ENCODE measurements at regions not wholly inside any gene's neighbourhood (a gene's known extent, or its start where the extent isn't known, plus 50 kb on each side); places are given as distances from the start of the nearest gene placed in this dataset.
"Not testable (repeated sequence)": the region's sequence is repeated elsewhere in the genome, so short reads cannot be mapped to it uniquely, and the experiment has no call there.

GRCh38 chr20:5687884-5688283 lies 62.3 kb upstream of the SHLD1 start:
- no TSS peak for BruUV-seq (replicated peaks)
- H3K4me1 Mint-ChIP-seq (ENCODE audit: low read depth, unreplicated experiment) = no peaks in the 10 kb centered on the region
- H3K9me3 Mint-ChIP-seq (ENCODE audit: low read depth, unreplicated experiment) = no peaks in the 10 kb centered on the region

DNA sequence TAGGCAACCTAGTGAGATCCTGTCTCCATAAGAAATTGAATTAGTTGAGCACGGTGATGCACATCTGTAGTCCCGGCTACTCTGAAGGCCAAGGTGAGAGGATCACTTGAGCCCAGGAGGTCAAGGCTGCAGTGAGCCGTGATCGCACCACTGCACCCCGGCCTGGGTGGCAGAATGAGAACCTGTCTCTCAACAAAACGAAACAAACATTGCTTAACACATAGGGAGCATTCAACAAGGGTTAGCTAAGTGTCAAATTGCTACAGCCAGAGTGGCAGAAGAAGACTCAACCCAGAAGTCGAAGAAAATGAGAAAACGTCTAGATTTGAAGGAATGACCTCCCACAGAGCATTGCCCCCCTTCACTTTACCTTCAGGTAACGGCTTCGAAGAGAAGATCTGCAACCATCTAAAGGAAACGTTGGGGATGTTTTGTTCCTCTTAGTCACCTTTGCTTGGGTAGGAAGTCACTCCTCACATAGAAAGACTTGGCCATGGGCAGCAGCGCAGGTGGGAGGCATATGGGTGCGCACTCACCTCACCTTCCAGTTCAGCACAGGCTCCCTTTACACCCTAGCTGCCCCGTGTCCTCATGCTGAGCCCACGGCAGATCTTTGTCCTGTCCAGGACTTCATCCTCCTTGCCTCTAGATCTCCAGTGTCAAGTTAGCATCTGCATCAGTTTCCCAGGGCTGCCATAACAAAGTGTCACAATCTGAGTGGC lies 63.7 kb upstream of the SHLD1 start:
- no peak overlapping the region for H3K4me3 Mint-ChIP-seq (ENCODE audit: low read depth, unreplicated experiment)
- CTCF ChIA-PET = interaction anchor here (0.6 kb wide), 1 partner anchor 39 kb away, joined by 3 read pairs; no protein-coding TSS in a partner anchor
- no peaks in the 10 kb centered on the region for H3K4me1 Mint-ChIP-seq (ENCODE audit: low read depth, unreplicated experiment)
- H3K9me3 Mint-ChIP-seq (ENCODE audit: low read depth, unreplicated experiment) = no peaks in the 10 kb centered on the region
- intact Hi-C loops (cut with micrococcal nuclease; ENCODE audit: unreplicated experiment) = no loop called here
- H3K36me3 Mint-ChIP-seq (ENCODE audit: insufficient read depth, unreplicated experiment) = no peaks in the 10 kb centered on the region
- BruUV-seq (replicated peaks) = no TSS peak
- no peak for TF ChIP-seq CTCF (IDR thresholded peaks at IDR 0.05; ENCODE audit: unreplicated experiment)
- DNase-seq = no peak
- no peak overlapping the region for H3K27ac Mint-ChIP-seq (ENCODE audit: unreplicated experiment)
- H3K27me3 Mint-ChIP-seq (ENCODE audit: unreplicated experiment) = no peaks in the 10 kb centered on the region

More at GRCh38 chr20:5687884-5688283, 62.3 kb upstream of the SHLD1 start:
- H3K27me3 Mint-ChIP-seq (ENCODE audit: unreplicated experiment) = no peaks in the 10 kb centered on the region
- intact Hi-C loops (cut with micrococcal nuclease; ENCODE audit: unreplicated experiment) = no loop called here
- no peak overlapping the region for H3K27ac Mint-ChIP-seq (ENCODE audit: unreplicated experiment)
- CTCF ChIA-PET = no interaction called here
- TF ChIP-seq CTCF (IDR thresholded peaks at IDR 0.05; ENCODE audit: unreplicated experiment) = no peak
- H3K36me3 Mint-ChIP-seq (ENCODE audit: insufficient read depth, unreplicated experiment) = no peaks in the 10 kb centered on the region
- no peak overlapping the region for H3K4me3 Mint-ChIP-seq (ENCODE audit: low read depth, unreplicated experiment)
- no peak for DNase-seq

- CTCF ChIA-PET = not testable (repeated sequence)
Measured at GRCh38 chr20:5682556-5682955, 67.6 kb upstream of the SHLD1 start.

GRCh38 chr20:5680192-5680591 lies 69.4 kb upstream of the GPCPD1 start:
- no TSS peak for BruUV-seq (replicated peaks)
- Mint-ChIP-seq H3K4me1 (ENCODE audit: low read depth, unreplicated experiment) (no peaks in the 10 kb centered on the region), H3K27ac (ENCODE audit: unreplicated experiment) (peak overlapping the region; percentile 54), H3K27me3 (ENCODE audit: unreplicated experiment) (no peaks in the 10 kb centered on the region), H3K9me3 (ENCODE audit: low read depth, unreplicated experiment) (no peaks in the 10 kb centered on the region), H3K4me3 (ENCODE audit: low read depth, unreplicated experiment) (no peak overlapping the region), H3K36me3 (ENCODE audit: insufficient read depth, unreplicated experiment) (no peaks in the 10 kb centered on the region)
- TF ChIP-seq CTCF (IDR thresholded peaks at IDR 0.05; ENCODE audit: unreplicated experiment) = no peak
- CTCF ChIA-PET = interaction anchor here (0.7 kb wide), 2 partner anchors 37 to 394 kb away, joined by 5 read pairs; no protein-coding TSS in a partner anchor
- no peak for DNase-seq
- intact Hi-C loops (cut with micrococcal nuclease; ENCODE audit: unreplicated experiment) = no loop called here

More at GRCh38 chr20:5682556-5682955, 67.6 kb upstream of the SHLD1 start:
- BruUV-seq (replicated peaks); DNase-seq; H3K27me3 Mint-ChIP-seq (ENCODE audit: unreplicated experiment); H3K9me3 Mint-ChIP-seq (ENCODE audit: low read depth, unreplicated experiment); H3K4me1 Mint-ChIP-seq (ENCODE audit: low read depth, unreplicated experiment); H3K36me3 Mint-ChIP-seq (ENCODE audit: insufficient read depth, unreplicated experiment); H3K4me3 Mint-ChIP-seq (ENCODE audit: low read depth, unreplicated experiment); intact Hi-C loops (cut with micrococcal nuclease; ENCODE audit: unreplicated experiment); H3K27ac Mint-ChIP-seq (ENCODE audit: unreplicated experiment): not testable (repeated sequence)

DNA sequence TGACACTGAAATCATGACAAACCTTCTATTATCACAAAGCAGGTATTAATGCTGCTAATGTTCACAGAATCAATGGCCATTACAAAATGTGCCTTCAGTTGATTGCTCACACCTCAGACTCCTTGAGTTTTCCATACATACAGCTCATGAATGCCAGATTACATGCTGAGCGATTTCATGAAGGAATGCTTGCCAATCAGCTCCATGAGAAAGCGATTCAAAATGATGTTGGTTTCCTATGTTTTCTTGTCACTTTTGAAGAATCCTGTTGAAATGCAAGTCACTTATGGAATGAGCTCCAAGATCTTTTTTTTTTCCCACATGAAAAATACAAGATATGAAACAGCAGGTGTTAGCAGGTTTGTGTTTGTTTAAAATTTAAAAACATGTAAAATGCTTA lies 68.0 kb upstream of the GPCPD1 start:
- Mint-ChIP-seq H3K27me3 (ENCODE audit: unreplicated experiment) (no peaks in the 10 kb centered on the region), H3K4me3 (ENCODE audit: low read depth, unreplicated experiment) (no peak overlapping the region), H3K9me3 (ENCODE audit: low read depth, unreplicated experiment) (no peaks in the 10 kb centered on the region), H3K36me3 (ENCODE audit: insufficient read depth, unreplicated experiment) (no peaks in the 10 kb centered on the region), H3K4me1 (ENCODE audit: low read depth, unreplicated experiment) (peaks cover 6% of the 10 kb centered on the region), H3K27ac (ENCODE audit: unreplicated experiment) (no peak overlapping the region)
- intact Hi-C loops (cut with micrococcal nuclease; ENCODE audit: unreplicated experiment) = no loop called here
- no TSS peak for BruUV-seq (replicated peaks)
- no peak for DNase-seq
- no peak for TF ChIP-seq CTCF (IDR thresholded peaks at IDR 0.05; ENCODE audit: unreplicated experiment)
- CTCF ChIA-PET = no interaction called here

GRCh38 chr20:5677944-5678343 lies 67.1 kb upstream of the GPCPD1 start:
- H3K4me3 Mint-ChIP-seq (ENCODE audit: low read depth, unreplicated experiment); H3K4me1 Mint-ChIP-seq (ENCODE audit: low read depth, unreplicated experiment); H3K9me3 Mint-ChIP-seq (ENCODE audit: low read depth, unreplicated experiment); H3K36me3 Mint-ChIP-seq (ENCODE audit: insufficient read depth, unreplicated experiment); intact Hi-C loops (cut with micrococcal nuclease; ENCODE audit: unreplicated experiment); BruUV-seq (replicated peaks); H3K27ac Mint-ChIP-seq (ENCODE audit: unreplicated experiment); DNase-seq; CTCF ChIA-PET; H3K27me3 Mint-ChIP-seq (ENCODE audit: unreplicated experiment): not testable (repeated sequence)

Measured in Calu3 (cell line).